Uterus (tissue), 2 donors: ENCODE measurements at regions not wholly inside any gene's neighbourhood (a gene's known extent, or its start where the extent isn't known, plus 50 kb on each side); places are given as distances from the start of the nearest gene placed in this dataset.

Experiments used
- POLR2A ChIP-seq, 2 donors: fragments of 450-650 bp; IDR thresholded peaks; one replicate each; pipeline ENCODE4 v1.6.1; 2016; ENCODE audit warnings: antibody characterized with exemption in 2 of 2, mild to moderate bottlenecking in 1 of 2, moderate library complexity in 1 of 2
- TF ChIP-seq, protein P1 (sequence below), 4 experiments: fragments of 200-600 bp in 2 of 4; fragments of 450-650 bp in 2 of 4; sonication (generic) in 2 of 4; IDR thresholded peaks; one replicate each; pipeline ENCODE4 v1.5.1; 2016 to 2019; ENCODE audit warnings: antibody characterized with exemption in 4 of 4, mild to moderate bottlenecking in 2 of 4, moderate library complexity in 1 of 4

- TF ChIP-seq, protein P1, sequence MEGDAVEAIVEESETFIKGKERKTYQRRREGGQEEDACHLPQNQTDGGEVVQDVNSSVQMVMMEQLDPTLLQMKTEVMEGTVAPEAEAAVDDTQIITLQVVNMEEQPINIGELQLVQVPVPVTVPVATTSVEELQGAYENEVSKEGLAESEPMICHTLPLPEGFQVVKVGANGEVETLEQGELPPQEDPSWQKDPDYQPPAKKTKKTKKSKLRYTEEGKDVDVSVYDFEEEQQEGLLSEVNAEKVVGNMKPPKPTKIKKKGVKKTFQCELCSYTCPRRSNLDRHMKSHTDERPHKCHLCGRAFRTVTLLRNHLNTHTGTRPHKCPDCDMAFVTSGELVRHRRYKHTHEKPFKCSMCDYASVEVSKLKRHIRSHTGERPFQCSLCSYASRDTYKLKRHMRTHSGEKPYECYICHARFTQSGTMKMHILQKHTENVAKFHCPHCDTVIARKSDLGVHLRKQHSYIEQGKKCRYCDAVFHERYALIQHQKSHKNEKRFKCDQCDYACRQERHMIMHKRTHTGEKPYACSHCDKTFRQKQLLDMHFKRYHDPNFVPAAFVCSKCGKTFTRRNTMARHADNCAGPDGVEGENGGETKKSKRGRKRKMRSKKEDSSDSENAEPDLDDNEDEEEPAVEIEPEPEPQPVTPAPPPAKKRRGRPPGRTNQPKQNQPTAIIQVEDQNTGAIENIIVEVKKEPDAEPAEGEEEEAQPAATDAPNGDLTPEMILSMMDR (IDR thresholded peaks at IDR 0.05): no peak
- no peak for TF ChIP-seq POLR2A (IDR thresholded peaks at IDR 0.05)
Measured at GRCh38 chr1:182269097-182269496, 122.5 kb downstream of the GLUL start.
